ENCODE measurements at regions not wholly inside any gene's neighbourhood (a gene's known extent, or its start where the extent isn't known, plus 50 kb on each side); places are given as distances from the start of the nearest gene placed in this dataset.

DNA sequence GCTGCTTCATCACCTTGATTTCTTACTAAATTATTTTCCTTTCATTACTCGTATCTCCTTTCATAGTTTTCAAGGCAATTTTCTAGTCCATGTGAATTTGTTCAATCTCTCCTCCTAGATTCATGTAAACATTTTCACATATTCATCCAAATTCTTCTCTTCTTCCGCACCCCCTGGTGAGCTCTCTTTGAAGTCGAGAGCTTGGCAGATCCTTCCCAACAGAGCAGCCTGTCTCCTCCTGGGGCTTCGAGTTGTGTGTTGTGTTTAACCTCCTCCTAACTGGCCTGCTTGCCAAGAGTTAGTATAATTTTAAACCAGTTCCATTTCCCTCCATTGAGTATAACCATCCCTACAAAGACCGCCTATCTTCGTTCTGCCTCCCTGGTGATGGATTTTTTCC, 272.4 kb upstream of the CELF2 start:
- no peak for TF ChIP-seq POLR2A (IDR thresholded peaks at IDR 0.05; ENCODE audit: borderline replicate concordance, extremely low read depth, insufficient read depth, insufficient read length)
- no peak for TF ChIP-seq YY1 (IDR thresholded peaks at IDR 0.05; ENCODE audit: extremely low read depth, insufficient replicate concordance, low read depth, low read length)
- TF ChIP-seq, protein P1, sequence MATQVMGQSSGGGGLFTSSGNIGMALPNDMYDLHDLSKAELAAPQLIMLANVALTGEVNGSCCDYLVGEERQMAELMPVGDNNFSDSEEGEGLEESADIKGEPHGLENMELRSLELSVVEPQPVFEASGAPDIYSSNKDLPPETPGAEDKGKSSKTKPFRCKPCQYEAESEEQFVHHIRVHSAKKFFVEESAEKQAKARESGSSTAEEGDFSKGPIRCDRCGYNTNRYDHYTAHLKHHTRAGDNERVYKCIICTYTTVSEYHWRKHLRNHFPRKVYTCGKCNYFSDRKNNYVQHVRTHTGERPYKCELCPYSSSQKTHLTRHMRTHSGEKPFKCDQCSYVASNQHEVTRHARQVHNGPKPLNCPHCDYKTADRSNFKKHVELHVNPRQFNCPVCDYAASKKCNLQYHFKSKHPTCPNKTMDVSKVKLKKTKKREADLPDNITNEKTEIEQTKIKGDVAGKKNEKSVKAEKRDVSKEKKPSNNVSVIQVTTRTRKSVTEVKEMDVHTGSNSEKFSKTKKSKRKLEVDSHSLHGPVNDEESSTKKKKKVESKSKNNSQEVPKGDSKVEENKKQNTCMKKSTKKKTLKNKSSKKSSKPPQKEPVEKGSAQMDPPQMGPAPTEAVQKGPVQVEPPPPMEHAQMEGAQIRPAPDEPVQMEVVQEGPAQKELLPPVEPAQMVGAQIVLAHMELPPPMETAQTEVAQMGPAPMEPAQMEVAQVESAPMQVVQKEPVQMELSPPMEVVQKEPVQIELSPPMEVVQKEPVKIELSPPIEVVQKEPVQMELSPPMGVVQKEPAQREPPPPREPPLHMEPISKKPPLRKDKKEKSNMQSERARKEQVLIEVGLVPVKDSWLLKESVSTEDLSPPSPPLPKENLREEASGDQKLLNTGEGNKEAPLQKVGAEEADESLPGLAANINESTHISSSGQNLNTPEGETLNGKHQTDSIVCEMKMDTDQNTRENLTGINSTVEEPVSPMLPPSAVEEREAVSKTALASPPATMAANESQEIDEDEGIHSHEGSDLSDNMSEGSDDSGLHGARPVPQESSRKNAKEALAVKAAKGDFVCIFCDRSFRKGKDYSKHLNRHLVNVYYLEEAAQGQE (IDR thresholded peaks at IDR 0.05; ENCODE audit: low read depth): no peak

Measured in HCT116 (cell line).